Inferior parietal cortex (tissue), 1 donor: ENCODE measurements at regions not wholly inside any gene's neighbourhood (a gene's known extent, or its start where the extent isn't known, plus 50 kb on each side); places are given as distances from the start of the nearest gene placed in this dataset.
"Not testable (repeated sequence)": the region's sequence is repeated elsewhere in the genome, so short reads cannot be mapped to it uniquely, and the experiment has no call there.

ENCODE experiments used
- DNase-seq: peaks from one replicate; pipeline ENCODE4 v3.0.0-alpha.2; 2016; ENCODE audit errors: extremely low spot score

GRCh38 chr1:121569428-121569827, 384.7 kb downstream of the SRGAP2C start:
- DNase-seq = no peak

- DNase-seq = not testable (repeated sequence)
Observed at GRCh38 chr1:121573881-121574504, 389.2 kb downstream of the SRGAP2C start.

GRCh38 chr1:121574505-121574899, 389.7 kb downstream of the SRGAP2C start:
- DNase-seq = not testable (repeated sequence)

GRCh38 chr1:121582898-121583297, 398.1 kb downstream of the SRGAP2C start:
- DNase-seq = not testable (repeated sequence)

GRCh38 chr1:121586369-121587229, 401.8 kb downstream of the SRGAP2C start:
- DNase-seq = no peak

- no peak for DNase-seq
Observed at GRCh38 chr1:121587230-121587569, 402.4 kb downstream of the SRGAP2C start.

GRCh38 chr1:121587777-121588176, 403.0 kb downstream of the SRGAP2C start:
- DNase-seq = no peak

- no peak for DNase-seq
Observed at GRCh38 chr1:121594096-121594495, 409.3 kb downstream of the SRGAP2C start.

- peak; percentile 5 for DNase-seq
Observed at GRCh38 chr1:121595089-121595488, 410.3 kb downstream of the SRGAP2C start.

GRCh38 chr1:121604843-121605444, 420.2 kb downstream of the SRGAP2C start:
- not testable (repeated sequence) for DNase-seq

GRCh38 chr1:121607499-121607898, 422.7 kb downstream of the SRGAP2C start:
- DNase-seq = not testable (repeated sequence)
